Naive thymus-derived CD4-positive, alpha-beta T cell (primary cell): ENCODE measurements at regions not wholly inside any gene's neighbourhood (a gene's known extent, or its start where the extent isn't known, plus 50 kb on each side); places are given as distances from the start of the nearest gene placed in this dataset.

Experiments used
- ATAC-seq: fragments of 150-1000 bp; cut with Tn5 transposase; 2 replicates; pipeline ENCODE4 v1.10.0; 2021; ENCODE audit warnings: mild to moderate bottlenecking, moderate library complexity
- CTCF ChIA-PET: fragments of 350-600 bp; sonication (Branson Sonifier 250); formaldehyde crosslinking; loops from one replicate; lab custom pipeline; 2021; ENCODE audit warnings: antibody characterized with exemption; lab: Charles Lee
- POLR2A ChIA-PET: fragments of 350-600 bp; sonication (Branson Sonifier 250); formaldehyde crosslinking; loops from one replicate; lab custom pipeline; 2021; ENCODE audit warnings: antibody characterized with exemption, inconsistent platforms; lab: Charles Lee
- DNase-seq, 9 donors: peaks; one replicate each; pipeline versions ENCODE4 v3.0.0 to v3.0.0-alpha.2; 2020 to 2022; ENCODE audit warnings: mixed read lengths in 1 of 9
- H3K27ac ChIP-seq: one replicate; pipeline ENCODE4 v1.7.0; 2013; ENCODE audit warnings: mild to moderate bottlenecking, low read depth, low read length, moderate library complexity
- H3K27me3 ChIP-seq, 2 donors: one replicate each; pipeline ENCODE4 v1.7.0; 2013; ENCODE audit warnings: low read length in 2 of 2, mild to moderate bottlenecking in 2 of 2, moderate library complexity in 2 of 2; ENCODE audit not compliant: control insufficient read depth in 2 of 2, insufficient read depth in 2 of 2
- H3K36me3 ChIP-seq, 3 experiments: 1 replicate in 2 of 3; 2 replicates in 1 of 3; pipeline ENCODE4 v1.7.0; 2013; ENCODE audit warnings: low read length in 3 of 3, mild to moderate bottlenecking in 3 of 3, moderate library complexity in 1 of 3; ENCODE audit not compliant: insufficient read depth in 3 of 3, control insufficient read depth in 2 of 3
- H3K4me1 ChIP-seq, 2 donors: one replicate each; pipeline ENCODE4 v1.7.0; 2013; ENCODE audit warnings: low read length in 2 of 2, mild to moderate bottlenecking in 2 of 2, moderate library complexity in 1 of 2; ENCODE audit not compliant: control insufficient read depth in 2 of 2, insufficient read depth in 2 of 2
- H3K4me3 ChIP-seq: 2 replicates; pipeline ENCODE4 v1.7.0; 2013; ENCODE audit warnings: mild to moderate bottlenecking, low read length
- H3K9me3 ChIP-seq, 3 experiments: 1 replicate in 2 of 3; 2 replicates in 1 of 3; pipeline ENCODE4 v1.7.0; 2013; ENCODE audit warnings: low read length in 3 of 3; ENCODE audit not compliant: control insufficient read depth in 2 of 3
- H3K27ac Mint-ChIP-seq, 9 donors: one replicate each; pipeline ENCODE4 v1.8.0; 2020 to 2022; ENCODE audit warnings: mixed read lengths in 9 of 9, mild to moderate bottlenecking in 8 of 9, moderate library complexity in 5 of 9, inconsistent platforms in 2 of 9
- H3K27me3 Mint-ChIP-seq, 5 donors: one replicate each; pipeline ENCODE4 v1.8.0; 2021 to 2022; ENCODE audit warnings: mixed read lengths in 5 of 5, mild to moderate bottlenecking in 1 of 5
- H3K36me3 Mint-ChIP-seq, 5 donors: one replicate each; pipeline ENCODE4 v1.8.0; 2020 to 2022; ENCODE audit warnings: mixed read lengths in 5 of 5, mild to moderate bottlenecking in 3 of 5, inconsistent platforms in 1 of 5
- H3K4me1 Mint-ChIP-seq, 7 donors: one replicate each; pipeline ENCODE4 v1.8.0; 2020 to 2022; ENCODE audit warnings: mixed read lengths in 7 of 7, mild to moderate bottlenecking in 3 of 7, inconsistent platforms in 1 of 7
- H3K4me3 Mint-ChIP-seq, 10 donors: one replicate each; pipeline ENCODE4 v1.8.0; 2020 to 2022; ENCODE audit warnings: mild to moderate bottlenecking in 10 of 10, mixed read lengths in 10 of 10, moderate library complexity in 6 of 10, inconsistent platforms in 2 of 10
- H3K9me3 Mint-ChIP-seq, 11 donors: one replicate each; pipeline ENCODE4 v1.8.0; 2020 to 2022; ENCODE audit warnings: mixed read lengths in 11 of 11, mild to moderate bottlenecking in 4 of 11, inconsistent platforms in 1 of 11, moderate library complexity in 1 of 11
- intact Hi-C, 2 donors: fragments of 100-400 bp; cut with micrococcal nuclease; formaldehyde crosslinking; loops; one replicate each; pipeline ENCODE4 v1.15.1; 2023

DNA sequence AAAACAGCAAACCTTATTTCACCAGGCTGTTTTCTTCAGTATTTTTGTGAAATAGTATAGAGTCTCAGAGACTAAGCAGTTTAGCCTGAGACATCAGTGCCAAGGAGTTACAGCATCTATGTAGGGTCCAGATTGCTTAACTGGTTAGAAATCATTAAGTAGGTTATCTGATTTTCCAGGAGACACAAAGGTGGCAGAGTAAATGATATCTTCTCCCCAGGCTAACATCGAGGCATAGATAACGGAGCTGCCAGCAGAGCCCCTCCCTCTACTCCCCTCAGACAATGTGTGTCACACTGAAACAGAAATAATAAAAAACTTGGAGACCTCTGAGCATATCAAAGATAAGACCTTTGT lies 473.0 kb upstream of the CITED2 start:
- no peaks in the 10 kb centered on the region for H3K9me3 ChIP-seq
- DNase-seq (no peak), ATAC-seq (no peak)
- H3K27ac ChIP-seq, result no peak overlapping the region
- peaks cover 0 to 15% (median 9%) of the 10 kb centered on the region in 5 donors for H3K27me3 Mint-ChIP-seq
- POLR2A ChIA-PET, result no interaction called here
- no peaks in the 10 kb centered on the region for H3K4me1 ChIP-seq
- CTCF ChIA-PET, result no interaction called here
- intact Hi-C loops, result no loop called here
- H3K36me3 Mint-ChIP-seq, result no peaks in the 10 kb centered on the region
- peaks cover 0 to 6% (median 2%) of the 10 kb centered on the region in 11 donors for H3K9me3 Mint-ChIP-seq
- H3K27me3 ChIP-seq, result no peaks in the 10 kb centered on the region
- no peaks in the 10 kb centered on the region for H3K36me3 ChIP-seq
- H3K4me3 ChIP-seq, result no peak overlapping the region
- no peak overlapping the region for H3K4me3 Mint-ChIP-seq
- no peak overlapping the region for H3K27ac Mint-ChIP-seq
- H3K4me1 Mint-ChIP-seq, result peaks cover 0 to 2% (median 0%) of the 10 kb centered on the region in 7 donors

DNA sequence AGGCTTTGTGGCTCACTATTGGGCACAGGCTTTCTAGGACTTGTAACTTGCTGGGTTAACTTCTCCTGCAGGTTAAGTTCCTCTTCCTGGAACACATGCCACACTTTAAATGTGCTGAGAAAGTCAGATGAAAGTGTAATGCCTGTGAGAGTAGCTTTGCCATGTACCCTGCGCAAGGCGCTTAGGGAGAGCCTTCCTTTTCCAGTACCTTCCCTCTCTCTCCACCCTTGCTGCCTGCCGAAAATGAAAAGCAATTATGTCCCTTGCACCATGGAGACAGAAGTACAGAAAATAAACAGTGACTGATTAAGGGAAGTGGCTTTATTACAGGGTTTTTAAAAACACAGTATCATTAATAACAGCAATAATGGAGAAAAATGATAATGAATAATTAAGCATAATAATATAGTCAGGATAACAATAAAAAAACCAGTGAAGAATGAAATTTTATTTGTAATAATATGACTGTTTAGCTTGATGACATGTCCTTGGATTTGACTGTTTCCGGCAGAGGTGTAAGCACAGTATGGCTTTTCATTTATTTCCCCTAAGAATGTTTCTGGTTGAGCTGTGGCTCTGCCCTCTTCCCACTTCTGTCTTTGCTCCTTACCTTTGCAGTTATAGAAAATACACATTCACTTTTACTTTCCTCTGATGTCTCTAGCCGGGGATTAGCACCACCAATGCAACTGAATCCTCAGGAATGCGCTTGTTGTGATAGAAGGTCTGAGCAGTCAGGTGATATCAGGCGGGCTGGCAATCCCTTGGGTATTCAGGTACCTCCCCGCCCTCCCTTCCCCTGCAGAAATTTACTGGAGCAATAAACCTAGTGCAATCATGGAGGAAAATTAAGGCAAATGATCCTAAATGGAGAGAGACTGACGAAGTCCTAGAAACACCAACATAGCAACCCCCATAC lies 472.3 kb upstream of the CITED2 start:
- intact Hi-C loops, result no loop called here
- Mint-ChIP-seq H3K36me3 (no peaks in the 10 kb centered on the region), H3K27ac (no peak overlapping the region), H3K9me3 (peaks cover 0 to 6% (median 2%) of the 10 kb centered on the region in 11 donors), H3K4me1 (peaks cover 0 to 2% (median 0%) of the 10 kb centered on the region in 7 donors), H3K4me3 (no peak overlapping the region), H3K27me3 (peaks cover 0 to 15% (median 6%) of the 10 kb centered on the region in 5 donors)
- Histone ChIP-seq H3K27ac (no peak overlapping the region), H3K9me3 (no peaks in the 10 kb centered on the region), H3K4me3 (no peak overlapping the region), H3K4me1 (no peaks in the 10 kb centered on the region), H3K27me3 (no peaks in the 10 kb centered on the region), H3K36me3 (no peaks in the 10 kb centered on the region)
- ChIA-PET POLR2A (no interaction called here), CTCF (no interaction called here)
- ATAC-seq (peak; percentile 44), DNase-seq (no peak)

DNA sequence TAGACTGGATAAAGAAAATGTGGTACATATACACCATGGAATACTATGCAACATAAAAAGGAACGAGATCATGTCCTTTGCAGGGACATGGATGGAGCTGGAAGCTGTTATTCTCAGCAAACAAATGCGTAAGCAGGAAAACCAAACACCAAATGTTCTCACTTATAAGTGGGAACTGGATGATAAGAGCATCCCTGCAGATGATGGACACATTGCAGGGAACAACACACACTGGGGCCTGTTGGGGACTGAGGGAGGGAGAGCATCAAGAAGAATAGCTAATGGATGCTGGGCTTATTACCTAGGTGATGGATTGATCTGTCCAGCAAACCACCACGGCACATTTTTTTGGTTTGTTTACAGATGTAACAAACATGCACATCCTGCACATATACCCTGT lies 470.5 kb upstream of the CITED2 start:
- Histone ChIP-seq H3K4me3 (no peak overlapping the region), H3K27me3 (no peaks in the 10 kb centered on the region), H3K4me1 (no peaks in the 10 kb centered on the region), H3K9me3 (no peaks in the 10 kb centered on the region), H3K36me3 (no peaks in the 10 kb centered on the region), H3K27ac (no peak overlapping the region)
- ChIA-PET CTCF (no interaction called here), POLR2A (no interaction called here)
- Mint-ChIP-seq H3K36me3 (no peaks in the 10 kb centered on the region), H3K4me1 (peaks cover 0 to 2% (median 0%) of the 10 kb centered on the region in 7 donors), H3K27ac (no peak overlapping the region), H3K4me3 (no peak overlapping the region), H3K27me3 (peaks cover 0 to 18% (median 6%) of the 10 kb centered on the region in 5 donors), H3K9me3 (peaks cover 0 to 2% (median 0%) of the 10 kb centered on the region in 11 donors)
- ATAC-seq (no peak), DNase-seq (no peak)
- intact Hi-C loops, result no loop called here

DNA sequence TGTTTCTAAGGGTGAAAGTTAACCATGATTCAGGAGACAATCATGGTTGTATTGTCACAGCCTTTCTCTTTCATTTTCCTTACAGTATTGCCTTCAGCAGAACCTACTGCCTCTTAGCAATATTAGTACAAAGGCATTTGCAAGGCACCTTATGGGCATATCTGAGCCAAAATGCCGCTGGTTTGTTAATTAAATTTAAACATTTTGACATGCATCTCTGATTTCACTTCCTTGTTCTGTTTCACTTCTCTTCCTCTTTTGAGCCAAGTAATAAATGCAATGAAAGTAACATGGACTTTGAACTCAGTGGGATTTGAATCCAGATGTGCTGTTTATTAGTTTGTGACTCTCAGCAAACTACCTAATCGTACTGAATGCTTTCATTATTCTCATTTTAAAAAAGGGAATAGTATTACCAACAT lies 467.4 kb upstream of the CITED2 start:
- ATAC-seq (peak; percentile 28), DNase-seq (no peak)
- Histone ChIP-seq H3K4me3 (no peak overlapping the region), H3K4me1 (no peaks in the 10 kb centered on the region), H3K36me3 (no peaks in the 10 kb centered on the region), H3K27ac (no peak overlapping the region), H3K9me3 (no peaks in the 10 kb centered on the region), H3K27me3 (no peaks in the 10 kb centered on the region)
- ChIA-PET CTCF (no interaction called here), POLR2A (no interaction called here)
- Mint-ChIP-seq H3K27me3 (peaks cover 0 to 23% (median 6%) of the 10 kb centered on the region in 5 donors), H3K9me3 (peaks cover 0 to 12% (median 2%) of the 10 kb centered on the region in 11 donors), H3K27ac (no peak overlapping the region), H3K4me1 (peaks cover 0 to 4% (median 0%) of the 10 kb centered on the region in 7 donors), H3K36me3 (no peaks in the 10 kb centered on the region), H3K4me3 (no peak overlapping the region)
- intact Hi-C loops, result no loop called here

DNA sequence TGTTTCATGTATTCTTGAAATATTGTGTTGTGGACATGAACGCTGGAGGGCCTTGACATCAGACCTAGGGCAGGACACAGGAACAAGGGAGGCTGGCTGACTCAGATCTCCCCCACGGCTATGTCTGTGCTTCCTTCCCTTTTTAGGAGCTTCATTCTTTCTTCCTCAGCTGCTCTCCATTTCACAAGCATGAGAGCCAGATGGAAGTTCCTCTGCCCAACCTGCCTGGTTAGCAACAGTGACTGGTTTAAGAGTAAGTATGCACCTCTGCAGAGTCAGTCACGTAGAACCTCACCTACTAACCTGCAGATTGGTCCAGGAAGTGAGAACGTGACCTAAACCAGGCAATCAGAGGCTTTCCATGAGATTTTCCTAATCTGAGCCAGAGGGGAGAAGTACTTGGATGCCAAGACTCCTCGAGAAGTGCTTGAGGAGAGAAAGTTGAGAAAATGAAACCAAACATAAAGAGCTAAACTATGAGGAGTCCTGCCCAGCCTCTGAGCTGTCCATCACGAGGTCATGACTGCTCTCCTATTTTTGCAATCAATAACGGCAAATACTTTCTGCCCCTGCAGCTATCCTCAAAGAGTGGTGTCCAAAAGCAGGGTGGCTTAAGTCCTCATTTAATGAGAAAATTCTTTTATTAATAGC lies 465.2 kb upstream of the CITED2 start:
- Mint-ChIP-seq H3K4me1 (peaks cover 0 to 3% (median 0%) of the 10 kb centered on the region in 7 donors), H3K36me3 (no peaks in the 10 kb centered on the region), H3K9me3 (peaks cover 0 to 12% (median 2%) of the 10 kb centered on the region in 11 donors), H3K27ac (no peak overlapping the region), H3K4me3 (no peak overlapping the region), H3K27me3 (peaks cover 0 to 23% (median 8%) of the 10 kb centered on the region in 5 donors)
- peak; percentile 89 for ATAC-seq
- Histone ChIP-seq H3K36me3 (no peaks in the 10 kb centered on the region), H3K27ac (no peak overlapping the region), H3K4me1 (no peaks in the 10 kb centered on the region), H3K27me3 (no peaks in the 10 kb centered on the region), H3K4me3 (no peak overlapping the region), H3K9me3 (no peaks in the 10 kb centered on the region)
- intact Hi-C loops, result no loop called here
- peak in 1 of 9 donors; percentile 5 for DNase-seq
- CTCF ChIA-PET, result interaction anchor here (0.6 kb wide), 1 partner anchor 1777 kb away, joined by 4 read pairs; no protein-coding TSS in a partner anchor
- POLR2A ChIA-PET, result no interaction called here

DNA sequence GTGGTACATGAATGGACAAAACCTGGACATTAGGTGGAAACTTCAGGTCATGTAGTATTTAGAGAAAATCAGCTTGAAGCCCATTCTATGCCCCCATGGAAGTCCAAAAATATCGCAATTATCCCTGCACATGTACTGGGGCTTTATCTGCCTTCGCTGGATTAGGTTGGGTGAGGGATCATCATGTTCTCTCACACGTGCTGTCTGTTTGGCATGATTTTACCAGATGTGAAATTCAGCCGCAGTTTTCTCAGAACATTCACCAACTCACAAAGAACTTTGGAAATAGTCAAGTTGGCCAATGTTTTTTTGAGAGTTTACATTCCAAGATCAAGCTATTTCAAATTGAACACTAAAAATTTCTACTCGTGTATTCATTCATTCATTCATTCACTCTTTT lies 459.8 kb upstream of the CITED2 start:
- no peak for ATAC-seq
- POLR2A ChIA-PET, result no interaction called here
- Mint-ChIP-seq H3K27ac (no peak overlapping the region), H3K4me1 (no peaks in the 10 kb centered on the region), H3K4me3 (no peak overlapping the region), H3K27me3 (peaks cover 0 to 24% (median 5%) of the 10 kb centered on the region in 5 donors), H3K36me3 (no peaks in the 10 kb centered on the region), H3K9me3 (peaks cover 0 to 12% (median 2%) of the 10 kb centered on the region in 11 donors)
- no peaks in the 10 kb centered on the region for H3K36me3 ChIP-seq
- no peaks in the 10 kb centered on the region for H3K27me3 ChIP-seq
- H3K4me3 ChIP-seq, result no peak overlapping the region
- CTCF ChIA-PET, result no interaction called here
- intact Hi-C loops, result no loop called here
- no peak overlapping the region for H3K27ac ChIP-seq
- H3K4me1 ChIP-seq, result no peaks in the 10 kb centered on the region
- DNase-seq, result no peak
- no peaks in the 10 kb centered on the region for H3K9me3 ChIP-seq
